Body of pancreas (tissue), 4 donors: ENCODE measurements at regions not wholly inside any gene's neighbourhood (a gene's known extent, or its start where the extent isn't known, plus 50 kb on each side); places are given as distances from the start of the nearest gene placed in this dataset.
"Not testable (repeated sequence)": the region's sequence is repeated elsewhere in the genome, so short reads cannot be mapped to it uniquely, and the experiment has no call there.

Source experiments
- ATAC-seq: fragments of 150-250 bp; one replicate; pipeline ENCODE4 v1.9.1; 2016
- DNase-seq, 4 donors: peaks; one replicate each; pipeline ENCODE4 v3.0.0-alpha.2; 2019
- H3K27ac ChIP-seq, 4 donors: fragments of 200-600 bp; sonication (generic); 1 replicate in 3 of 4; 2 replicates in 1 of 4; pipeline versions ENCODE4 v1.5.1 to v1.6.1; 2016 to 2019; ENCODE audit warnings: mild to moderate bottlenecking in 1 of 4, mixed read lengths in 1 of 4, moderate library complexity in 1 of 4
- H3K27me3 ChIP-seq, 2 donors: fragments of 200-600 bp; sonication (generic); one replicate each; pipeline ENCODE4 v1.6.0; 2016; ENCODE audit warnings: mild to moderate bottlenecking in 1 of 2
- H3K36me3 ChIP-seq, 2 donors: fragments of 200-600 bp; sonication (generic); replicated peaks in 1 of 2; 2 replicates each; pipeline ENCODE4 v1.5.1; 2016; ENCODE audit warnings: low read depth in 2 of 2; ENCODE audit not compliant: insufficient read depth in 1 of 2
- H3K4me1 ChIP-seq: fragments of 200-600 bp; sonication (generic); one replicate; pipeline ENCODE4 v1.6.0; 2016
- H3K4me3 ChIP-seq, 2 donors: fragments of 200-600 bp; sonication (generic); 1 replicate in 1 of 2; 2 replicates in 1 of 2; pipeline ENCODE4 v1.5.1; 2016 to 2019
- H3K9me3 ChIP-seq, 3 donors: fragments of 200-600 bp; sonication (generic); 1 replicate in 2 of 3; 2 replicates in 1 of 3; pipeline ENCODE4 v1.5.1; 2016
- POLR2A ChIP-seq, 3 donors: fragments of 450-650 bp; IDR thresholded peaks; one replicate each; pipeline ENCODE4 v1.6.1; 2016; ENCODE audit warnings: antibody characterized with exemption in 3 of 3, mild to moderate bottlenecking in 2 of 3
- WGBS, 2 donors: methylation state at CpG; one replicate each; pipeline ENCODE4 v1.1.5; 2017; 5-methylcytosine and 5-hydroxymethylcytosine counted together
- intact Hi-C: fragments of 100-400 bp; cut with DNase I; formaldehyde crosslinking; loops from one replicate; pipeline ENCODE4 v1.15.1; 2023
- TF ChIP-seq, protein P1 (sequence below), 7 experiments: fragments of 450-650 bp in 4 of 7; fragments of 200-600 bp in 3 of 7; sonication (generic) in 3 of 7; IDR thresholded peaks; one replicate each; pipeline ENCODE4 v1.5.1; 2016 to 2019; ENCODE audit warnings: antibody characterized with exemption in 7 of 7

DNA sequence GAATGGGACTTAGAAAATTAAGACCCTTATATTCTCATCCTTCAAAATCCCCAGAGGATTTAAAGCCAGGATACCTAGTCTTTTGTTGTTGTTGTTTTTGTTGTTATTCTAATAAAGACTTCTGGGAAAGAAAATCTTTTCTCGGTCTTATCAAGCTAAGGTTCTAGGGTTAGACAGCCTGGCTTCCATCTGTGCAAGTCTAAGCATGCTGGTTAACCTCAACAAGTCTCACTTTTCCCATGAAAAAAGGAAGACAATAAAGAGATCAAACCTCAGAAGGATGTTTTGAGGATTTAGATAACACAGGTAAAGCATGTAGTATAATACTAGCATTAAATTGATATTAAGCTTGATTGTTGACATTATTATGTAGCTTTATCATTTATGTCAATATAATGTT is 486.4 kb upstream of the SOX9 start:
- H3K4me1 ChIP-seq, result peaks cover 8% of the 10 kb centered on the region
- no peaks in the 10 kb centered on the region for H3K9me3 ChIP-seq
- intact Hi-C loops, result no loop called here
- no peak overlapping the region for H3K4me3 ChIP-seq
- 91 to 93% methylated on average over 1 of the region's 1 CpG for WGBS, 2 donors
- no peak overlapping the region for H3K27ac ChIP-seq
- DNase-seq (no peak), ATAC-seq (no peak)
- no peaks in the 10 kb centered on the region for H3K36me3 ChIP-seq
- no peaks in the 10 kb centered on the region for H3K27me3 ChIP-seq
- no peak for TF ChIP-seq POLR2A (IDR thresholded peaks at IDR 0.05)
- TF ChIP-seq, protein P1, sequence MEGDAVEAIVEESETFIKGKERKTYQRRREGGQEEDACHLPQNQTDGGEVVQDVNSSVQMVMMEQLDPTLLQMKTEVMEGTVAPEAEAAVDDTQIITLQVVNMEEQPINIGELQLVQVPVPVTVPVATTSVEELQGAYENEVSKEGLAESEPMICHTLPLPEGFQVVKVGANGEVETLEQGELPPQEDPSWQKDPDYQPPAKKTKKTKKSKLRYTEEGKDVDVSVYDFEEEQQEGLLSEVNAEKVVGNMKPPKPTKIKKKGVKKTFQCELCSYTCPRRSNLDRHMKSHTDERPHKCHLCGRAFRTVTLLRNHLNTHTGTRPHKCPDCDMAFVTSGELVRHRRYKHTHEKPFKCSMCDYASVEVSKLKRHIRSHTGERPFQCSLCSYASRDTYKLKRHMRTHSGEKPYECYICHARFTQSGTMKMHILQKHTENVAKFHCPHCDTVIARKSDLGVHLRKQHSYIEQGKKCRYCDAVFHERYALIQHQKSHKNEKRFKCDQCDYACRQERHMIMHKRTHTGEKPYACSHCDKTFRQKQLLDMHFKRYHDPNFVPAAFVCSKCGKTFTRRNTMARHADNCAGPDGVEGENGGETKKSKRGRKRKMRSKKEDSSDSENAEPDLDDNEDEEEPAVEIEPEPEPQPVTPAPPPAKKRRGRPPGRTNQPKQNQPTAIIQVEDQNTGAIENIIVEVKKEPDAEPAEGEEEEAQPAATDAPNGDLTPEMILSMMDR (IDR thresholded peaks at IDR 0.05), result no peak

DNA sequence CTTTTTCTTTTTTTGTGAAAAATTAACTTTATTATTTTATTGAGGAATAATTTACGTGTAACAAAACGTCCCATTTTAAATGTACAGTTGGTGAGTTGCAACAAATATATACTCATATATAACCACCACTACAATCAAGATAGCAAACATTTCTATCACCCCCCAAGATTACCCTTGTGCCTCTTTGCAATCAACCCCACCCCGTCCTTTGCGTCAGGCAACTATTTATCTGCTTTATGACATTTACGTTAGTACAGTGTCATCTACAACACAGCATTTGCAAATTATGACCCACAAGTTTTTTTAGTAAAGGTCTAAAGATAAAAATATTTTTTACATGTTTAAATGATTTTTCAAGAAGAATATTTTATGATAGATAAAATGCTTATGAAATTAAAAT is 485.6 kb upstream of the SOX9 start:
- TF ChIP-seq, protein P1 (IDR thresholded peaks at IDR 0.05), result no peak
- TF ChIP-seq POLR2A (IDR thresholded peaks at IDR 0.05), result no peak
- H3K4me3 ChIP-seq, result no peak overlapping the region
- H3K4me1 ChIP-seq, result peaks cover 8% of the 10 kb centered on the region
- no peaks in the 10 kb centered on the region for H3K27me3 ChIP-seq
- DNase-seq (no peak), ATAC-seq (no peak)
- intact Hi-C loops, result no loop called here
- H3K27ac ChIP-seq, result no peak overlapping the region
- no peaks in the 10 kb centered on the region for H3K36me3 ChIP-seq
- H3K9me3 ChIP-seq, result no peaks in the 10 kb centered on the region
- 84 to 89% methylated on average over 5 of the region's 5 CpGs for WGBS, 2 donors

DNA sequence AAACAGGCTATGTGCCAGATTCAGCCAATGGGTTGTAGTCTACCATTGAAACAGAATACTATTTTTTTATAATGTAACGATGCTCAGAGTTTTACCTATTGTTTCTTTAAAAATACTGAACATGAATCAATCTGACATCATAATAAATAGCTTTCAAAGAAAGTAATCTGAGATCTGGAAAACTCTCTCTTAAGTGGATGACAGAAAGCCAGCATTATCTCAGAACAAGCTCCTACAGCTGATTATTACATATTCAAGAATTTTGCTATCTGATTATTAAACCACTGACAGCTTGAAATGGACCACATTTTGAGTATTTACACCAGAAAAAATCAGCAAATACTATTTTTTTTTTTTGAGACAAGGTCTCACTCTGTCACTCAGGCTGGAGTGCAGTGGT is 484.2 kb upstream of the SOX9 start:
- no peak for DNase-seq
- no peak for ATAC-seq
- intact Hi-C loops, result no loop called here
- 75 to 90% methylated on average over 1 of the region's 1 CpG for WGBS, 2 donors
- H3K27me3 ChIP-seq, result no peaks in the 10 kb centered on the region
- H3K4me1 ChIP-seq, result peaks cover 8% of the 10 kb centered on the region
- no peak overlapping the region for H3K27ac ChIP-seq
- no peaks in the 10 kb centered on the region for H3K9me3 ChIP-seq
- H3K4me3 ChIP-seq, result no peak overlapping the region
- no peak for TF ChIP-seq POLR2A (IDR thresholded peaks at IDR 0.05)
- TF ChIP-seq, protein P1 (IDR thresholded peaks at IDR 0.05), result no peak
- H3K36me3 ChIP-seq, result no peaks in the 10 kb centered on the region

DNA sequence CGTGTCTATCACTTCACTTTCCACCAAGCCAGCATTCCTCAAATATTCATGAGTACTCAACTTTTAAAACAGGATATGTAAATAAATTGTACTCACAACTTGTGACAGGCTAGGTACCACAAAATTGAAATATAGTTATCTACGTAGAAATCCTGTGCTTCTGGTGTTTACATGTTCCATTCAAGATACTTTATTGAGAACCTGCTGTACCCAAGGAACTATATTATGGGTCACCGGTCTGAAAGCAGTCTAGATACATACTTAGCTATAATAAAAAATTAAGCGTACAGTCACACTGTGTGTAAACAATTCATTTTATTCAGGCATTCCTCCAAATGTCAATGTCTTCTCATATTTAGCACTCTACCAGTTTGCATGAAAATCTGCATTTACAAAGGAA is 482.2 kb upstream of the SOX9 start:
- no peak for TF ChIP-seq POLR2A (IDR thresholded peaks at IDR 0.05)
- TF ChIP-seq, protein P1 (IDR thresholded peaks at IDR 0.05), result no peak
- Histone ChIP-seq H3K4me1 (no peaks in the 10 kb centered on the region), H3K27ac (no peak overlapping the region), H3K4me3 (no peak overlapping the region), H3K36me3 (no peaks in the 10 kb centered on the region), H3K27me3 (no peaks in the 10 kb centered on the region), H3K9me3 (no peaks in the 10 kb centered on the region)
- intact Hi-C loops, result no loop called here
- DNase-seq (no peak), ATAC-seq (no peak)
- WGBS, 2 donors, result 89 to 90% methylated on average over 4 of the region's 4 CpGs

DNA sequence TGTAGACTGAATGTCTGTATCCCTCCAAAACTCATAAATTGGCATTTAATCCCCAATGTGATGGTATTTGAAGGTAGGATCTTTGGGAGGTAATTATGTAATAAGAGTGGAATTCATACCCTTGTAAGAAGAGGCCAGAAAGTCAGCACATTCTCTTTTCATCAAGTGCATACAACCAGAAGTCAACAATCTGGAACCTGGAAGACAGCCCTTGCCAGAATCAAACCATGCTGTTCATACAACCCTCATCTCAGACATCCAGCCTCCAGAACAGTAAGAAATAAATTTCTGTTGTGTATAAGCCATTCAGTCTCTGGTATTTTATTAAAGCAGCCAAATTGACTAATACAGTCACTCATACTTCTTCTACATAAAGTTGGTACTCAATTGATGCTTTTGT is 481.0 kb upstream of the SOX9 start:
- H3K27me3 ChIP-seq, result no peaks in the 10 kb centered on the region
- ATAC-seq (no peak), DNase-seq (no peak)
- H3K36me3 ChIP-seq, result no peaks in the 10 kb centered on the region
- no peak overlapping the region for H3K27ac ChIP-seq
- no peak overlapping the region for H3K4me3 ChIP-seq
- no peaks in the 10 kb centered on the region for H3K9me3 ChIP-seq
- intact Hi-C loops, result no loop called here
- TF ChIP-seq POLR2A (IDR thresholded peaks at IDR 0.05), result no peak
- TF ChIP-seq, protein P1 (IDR thresholded peaks at IDR 0.05), result no peak
- H3K4me1 ChIP-seq, result no peaks in the 10 kb centered on the region

DNA sequence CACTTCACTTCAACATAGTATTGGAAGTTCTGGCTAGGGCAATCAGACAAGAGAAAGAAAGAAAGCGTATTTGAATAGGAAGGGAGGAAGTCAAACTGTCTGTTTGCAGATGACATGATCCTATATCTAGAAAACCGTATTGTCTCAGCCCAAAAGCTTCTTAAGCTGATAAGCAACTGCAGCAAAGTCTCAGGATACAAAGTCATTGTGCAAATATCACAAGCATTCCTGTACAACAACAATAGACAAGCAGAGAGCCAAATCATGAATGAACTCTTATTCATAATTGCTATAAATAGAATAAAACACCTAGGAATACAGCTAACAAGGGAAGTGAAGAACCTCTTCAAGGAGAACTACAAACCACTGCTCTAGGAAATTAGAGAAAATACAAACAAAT is 473.9 kb upstream of the SOX9 start:
- H3K9me3 ChIP-seq, DNase-seq, ATAC-seq, intact Hi-C loops, H3K36me3 ChIP-seq, H3K27ac ChIP-seq, H3K27me3 ChIP-seq, H3K4me3 ChIP-seq, H3K4me1 ChIP-seq: not testable (repeated sequence)
- 74 to 83% methylated on average over 2 of the region's 2 CpGs for WGBS, 2 donors

DNA sequence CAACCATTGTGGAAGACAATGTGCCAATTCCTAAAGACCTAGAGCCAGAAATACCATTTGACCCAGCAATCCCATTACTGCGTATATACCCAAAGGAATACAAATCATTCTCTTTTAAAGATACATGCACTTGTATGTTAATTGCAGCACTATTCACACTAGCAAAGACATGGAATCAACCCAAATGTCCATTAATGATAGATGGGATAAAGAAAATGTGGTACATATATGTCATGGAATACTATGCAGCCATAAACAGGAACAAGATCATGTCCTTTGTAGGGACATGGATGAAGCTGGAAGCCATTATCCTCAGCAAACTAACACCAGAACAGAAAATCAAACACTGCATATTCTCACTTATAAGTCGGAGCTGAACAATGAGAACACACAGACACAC is 472.5 kb upstream of the SOX9 start:
- H3K27ac ChIP-seq, H3K36me3 ChIP-seq, H3K27me3 ChIP-seq, H3K4me1 ChIP-seq, intact Hi-C loops, H3K4me3 ChIP-seq, H3K9me3 ChIP-seq, DNase-seq, ATAC-seq: not testable (repeated sequence)
- 89 to 95% methylated on average over 2 of the region's 2 CpGs for WGBS, 2 donors
